Breast epithelium (tissue), 4 donors: ENCODE measurements at regions not wholly inside any gene's neighbourhood (a gene's known extent, or its start where the extent isn't known, plus 50 kb on each side); places are given as distances from the start of the nearest gene placed in this dataset.

Experiments used
- DNase-seq, 2 donors: peaks; one replicate each; pipeline ENCODE4 v3.0.0-alpha.2; 2019; ENCODE audit warnings: low spot score in 2 of 2
- H3K27ac ChIP-seq, 2 donors: fragments of 200-600 bp; sonication (generic) in 1 of 2; one replicate each; pipeline ENCODE4 v1.5.1; 2016 to 2019; ENCODE audit warnings: mild to moderate bottlenecking in 1 of 2
- H3K27me3 ChIP-seq, 2 donors: fragments of 200-600 bp; sonication (generic) in 1 of 2; one replicate each; pipeline versions ENCODE4 v1.5.1 to v1.6.0; 2017 to 2019; ENCODE audit warnings: control low read depth in 1 of 2, mild to moderate bottlenecking in 1 of 2
- H3K36me3 ChIP-seq: fragments of 200-600 bp; one replicate; pipeline ENCODE4 v1.5.1; 2019
- H3K4me1 ChIP-seq, 2 donors: fragments of 200-600 bp; sonication (generic); one replicate each; pipeline ENCODE4 v1.5.1; 2016 to 2019; ENCODE audit warnings: control low read depth in 1 of 2
- H3K4me3 ChIP-seq, 3 donors: fragments of 200-600 bp; sonication (generic); 1 replicate in 2 of 3; 2 replicates in 1 of 3; pipeline ENCODE4 v1.5.1; 2016 to 2019; ENCODE audit warnings: mild to moderate bottlenecking in 3 of 3, moderate library complexity in 2 of 3
- H3K9me3 ChIP-seq, 2 donors: fragments of 200-600 bp; sonication (generic) in 1 of 2; one replicate each; pipeline ENCODE4 v1.5.1; 2016 to 2019; ENCODE audit warnings: control low read depth in 1 of 2
- POLR2A ChIP-seq: fragments of 450-650 bp; IDR thresholded peaks from one replicate; pipeline ENCODE4 v1.6.1; 2016; ENCODE audit warnings: antibody characterized with exemption, mild to moderate bottlenecking, moderate library complexity
- POLR2AphosphoS5 ChIP-seq, 3 donors: sonication (generic); formaldehyde crosslinking; IDR thresholded peaks; one replicate each; pipeline ENCODE4 v1.6.1; 2017; ENCODE audit warnings: antibody characterized with exemption in 3 of 3
- intact Hi-C: fragments of 100-400 bp; cut with DNase I; formaldehyde crosslinking; loops from one replicate; pipeline ENCODE4 v1.15.1; 2023; ENCODE audit warnings: low total_unique reads
- TF ChIP-seq, protein P1 (sequence below), 3 donors: fragments of 450-650 bp; IDR thresholded peaks; one replicate each; pipeline ENCODE4 v1.5.1; 2016 to 2017; ENCODE audit warnings: antibody characterized with exemption in 3 of 3, mild to moderate bottlenecking in 3 of 3, moderate library complexity in 3 of 3

DNA sequence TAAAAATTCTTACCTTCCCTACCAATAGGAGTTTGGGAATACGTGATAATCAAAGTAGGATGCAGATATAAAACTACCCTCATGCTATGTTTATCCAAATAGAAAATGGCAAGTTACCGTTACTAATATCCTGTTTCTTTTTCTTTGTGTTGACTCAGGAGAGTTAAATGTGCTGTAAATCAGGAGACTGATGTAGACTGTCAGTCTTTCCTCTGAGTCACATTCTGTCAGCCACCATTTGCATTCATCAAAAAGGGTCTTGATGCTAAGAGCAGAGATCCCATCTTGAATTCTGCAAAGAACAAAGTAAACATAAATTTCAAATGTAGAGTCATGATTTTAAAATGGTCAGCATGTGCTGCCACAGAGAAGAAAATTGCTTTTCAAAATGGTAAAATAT lies 712.8 kb downstream of the SOCS6 start:
- H3K27me3 ChIP-seq: no peaks in the 10 kb centered on the region
- DNase-seq: no peak

DNA sequence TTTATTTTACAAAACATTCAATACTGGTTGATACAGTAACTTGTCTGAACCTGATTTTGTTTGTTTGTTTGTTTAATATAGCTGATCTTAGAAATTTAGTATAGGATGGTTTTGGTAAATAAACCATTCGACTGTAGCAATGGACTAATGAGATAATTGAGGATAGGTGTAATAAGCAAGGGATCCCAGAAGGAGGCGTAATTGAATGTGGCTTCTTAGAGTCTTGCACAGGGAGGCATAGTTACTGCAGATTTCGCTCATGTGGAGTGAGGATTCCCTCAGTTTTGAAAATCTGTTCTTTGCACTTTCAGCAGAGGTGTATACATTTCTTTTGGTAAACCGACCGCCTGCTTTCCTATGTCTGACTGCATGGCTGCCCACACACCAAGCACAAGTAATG lies 709.6 kb downstream of the SOCS6 start:
- no peak for DNase-seq
- no peaks in the 10 kb centered on the region for H3K4me1 ChIP-seq
- TF ChIP-seq, protein P1, sequence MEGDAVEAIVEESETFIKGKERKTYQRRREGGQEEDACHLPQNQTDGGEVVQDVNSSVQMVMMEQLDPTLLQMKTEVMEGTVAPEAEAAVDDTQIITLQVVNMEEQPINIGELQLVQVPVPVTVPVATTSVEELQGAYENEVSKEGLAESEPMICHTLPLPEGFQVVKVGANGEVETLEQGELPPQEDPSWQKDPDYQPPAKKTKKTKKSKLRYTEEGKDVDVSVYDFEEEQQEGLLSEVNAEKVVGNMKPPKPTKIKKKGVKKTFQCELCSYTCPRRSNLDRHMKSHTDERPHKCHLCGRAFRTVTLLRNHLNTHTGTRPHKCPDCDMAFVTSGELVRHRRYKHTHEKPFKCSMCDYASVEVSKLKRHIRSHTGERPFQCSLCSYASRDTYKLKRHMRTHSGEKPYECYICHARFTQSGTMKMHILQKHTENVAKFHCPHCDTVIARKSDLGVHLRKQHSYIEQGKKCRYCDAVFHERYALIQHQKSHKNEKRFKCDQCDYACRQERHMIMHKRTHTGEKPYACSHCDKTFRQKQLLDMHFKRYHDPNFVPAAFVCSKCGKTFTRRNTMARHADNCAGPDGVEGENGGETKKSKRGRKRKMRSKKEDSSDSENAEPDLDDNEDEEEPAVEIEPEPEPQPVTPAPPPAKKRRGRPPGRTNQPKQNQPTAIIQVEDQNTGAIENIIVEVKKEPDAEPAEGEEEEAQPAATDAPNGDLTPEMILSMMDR (IDR thresholded peaks at IDR 0.05): no peak
- TF ChIP-seq POLR2A: no peak
- no peak for TF ChIP-seq POLR2AphosphoS5 (IDR thresholded peaks at IDR 0.05)
- no peak overlapping the region for H3K4me3 ChIP-seq
- no peaks in the 10 kb centered on the region for H3K27me3 ChIP-seq
- H3K36me3 ChIP-seq: no peaks in the 10 kb centered on the region
- intact Hi-C loops: no loop called here
- no peak overlapping the region for H3K27ac ChIP-seq
- H3K9me3 ChIP-seq: peaks cover 0 to 3% of the 10 kb centered on the region in 2 donors

More for the DNA sequence above, 712.8 kb downstream of the SOCS6 start:
- H3K9me3 ChIP-seq: no peaks in the 10 kb centered on the region
- H3K4me1 ChIP-seq: no peaks in the 10 kb centered on the region
- no peak overlapping the region for H3K4me3 ChIP-seq
- TF ChIP-seq, protein P1 (IDR thresholded peaks at IDR 0.05): no peak
- no peak for TF ChIP-seq POLR2AphosphoS5 (IDR thresholded peaks at IDR 0.05)
- no peak for TF ChIP-seq POLR2A
- intact Hi-C loops: no loop called here
- no peak overlapping the region for H3K27ac ChIP-seq
- H3K36me3 ChIP-seq: no peaks in the 10 kb centered on the region

DNA sequence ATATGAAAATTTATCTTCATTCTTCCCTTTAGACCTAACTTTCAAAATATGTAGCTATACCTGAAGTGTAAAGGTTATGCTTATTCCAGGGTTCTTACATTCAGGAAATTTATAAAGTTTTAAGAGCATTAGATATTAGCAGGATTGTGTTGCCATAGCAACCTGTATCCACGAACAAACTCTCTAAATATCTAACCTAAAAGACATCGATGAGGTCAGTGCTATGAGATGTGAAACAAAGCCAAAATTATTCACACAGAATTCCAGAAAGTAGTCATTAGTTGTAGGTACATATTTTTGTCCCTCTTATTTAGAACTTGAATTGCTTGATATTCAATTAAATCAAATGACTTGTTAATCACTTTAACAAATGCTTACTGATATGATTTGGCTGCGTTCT lies 705.3 kb downstream of the SOCS6 start:
- no peak for TF ChIP-seq POLR2A
- no peak for TF ChIP-seq POLR2AphosphoS5 (IDR thresholded peaks at IDR 0.05)
- no peak overlapping the region for H3K4me3 ChIP-seq

DNA sequence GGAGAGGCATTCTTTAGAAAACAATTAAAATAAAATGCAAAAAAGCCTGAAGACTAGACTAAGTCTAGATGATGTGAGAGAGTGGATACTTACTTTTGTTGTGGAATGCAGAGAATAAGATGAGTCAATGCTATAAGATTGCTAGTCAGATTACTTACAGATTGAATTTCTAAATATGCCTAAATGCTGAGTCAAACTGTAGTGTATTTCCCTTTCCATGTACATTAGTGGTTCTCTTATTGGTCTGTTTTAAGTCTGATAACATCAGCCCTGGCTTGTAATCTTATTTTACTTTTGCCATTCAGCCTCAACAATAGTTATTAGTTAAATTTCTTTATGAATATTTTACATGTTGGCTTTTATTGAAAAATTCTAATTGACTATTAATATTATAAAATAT lies 702.7 kb downstream of the SOCS6 start:
- TF ChIP-seq, protein P1 (IDR thresholded peaks at IDR 0.05): no peak
- intact Hi-C loops: no loop called here
- no peaks in the 10 kb centered on the region for H3K4me1 ChIP-seq
- DNase-seq: no peak
- no peaks in the 10 kb centered on the region for H3K36me3 ChIP-seq
- peaks cover 1 to 3% of the 10 kb centered on the region in 2 donors for H3K9me3 ChIP-seq
- no peak overlapping the region for H3K4me3 ChIP-seq
- H3K27ac ChIP-seq: no peak overlapping the region
- H3K27me3 ChIP-seq: no peaks in the 10 kb centered on the region

More for the DNA sequence above, 705.3 kb downstream of the SOCS6 start:
- H3K9me3 ChIP-seq: peaks cover 0 to 3% of the 10 kb centered on the region in 2 donors
- intact Hi-C loops: no loop called here
- H3K27ac ChIP-seq: no peak overlapping the region
- no peaks in the 10 kb centered on the region for H3K36me3 ChIP-seq
- no peak for DNase-seq
- no peaks in the 10 kb centered on the region for H3K4me1 ChIP-seq
- no peaks in the 10 kb centered on the region for H3K27me3 ChIP-seq

DNA sequence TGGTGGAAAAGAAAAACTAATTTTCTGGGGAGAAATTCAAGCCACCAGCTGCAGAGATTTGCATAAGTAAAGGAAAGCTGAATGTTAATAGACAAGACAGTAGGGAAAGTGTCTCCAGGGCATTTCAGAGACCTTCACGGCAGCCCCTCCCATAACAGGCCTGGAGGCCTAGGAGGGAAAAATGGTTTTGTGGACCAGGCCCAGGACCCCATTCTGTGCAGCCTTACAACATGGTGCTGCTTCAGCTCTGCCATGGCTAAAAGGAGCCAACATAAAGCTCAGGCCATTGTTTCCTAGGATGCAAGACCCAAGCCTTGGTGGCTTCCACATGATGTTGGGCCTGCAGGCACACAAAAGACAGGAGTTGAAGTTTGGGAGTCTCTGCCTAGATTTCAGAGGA lies 697.1 kb downstream of the SOCS6 start:
- intact Hi-C loops: no loop called here
- TF ChIP-seq POLR2A: no peak
- no peak for TF ChIP-seq POLR2AphosphoS5 (IDR thresholded peaks at IDR 0.05)
- TF ChIP-seq, protein P1 (IDR thresholded peaks at IDR 0.05): no peak
- Histone ChIP-seq H3K4me3 (no peak overlapping the region), H3K27ac (no peak overlapping the region), H3K27me3 (no peaks in the 10 kb centered on the region), H3K4me1 (no peaks in the 10 kb centered on the region), H3K36me3 (no peaks in the 10 kb centered on the region), H3K9me3 (peaks cover 9 to 11% of the 10 kb centered on the region in 2 donors)
- DNase-seq: no peak

DNA sequence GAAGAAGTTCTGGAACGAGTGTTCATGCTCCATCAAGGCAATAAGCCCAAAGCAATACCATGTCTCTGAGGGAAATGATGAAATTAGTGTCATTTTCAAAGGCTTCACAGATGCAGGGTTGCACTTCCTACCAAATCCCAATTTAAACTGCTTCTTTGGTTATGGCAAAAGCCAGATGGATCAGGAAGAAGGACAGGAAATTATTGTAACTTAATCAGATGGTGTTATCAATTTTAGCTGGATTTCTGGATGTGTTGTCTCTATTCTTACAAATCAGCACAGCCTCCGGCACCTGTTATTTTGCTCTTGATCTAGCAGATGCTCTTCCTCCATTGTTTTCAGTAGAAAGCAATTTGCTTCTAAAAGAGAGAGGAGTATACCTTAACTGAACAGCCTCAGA lies 693.4 kb downstream of the SOCS6 start:
- Histone ChIP-seq H3K27me3 (no peaks in the 10 kb centered on the region), H3K4me1 (no peaks in the 10 kb centered on the region), H3K27ac (no peak overlapping the region), H3K9me3 (peaks cover 9 to 14% of the 10 kb centered on the region in 2 donors), H3K36me3 (no peaks in the 10 kb centered on the region), H3K4me3 (no peak overlapping the region)
- no peak for DNase-seq
- intact Hi-C loops: no loop called here
- TF ChIP-seq POLR2AphosphoS5 (IDR thresholded peaks at IDR 0.05) (no peak), POLR2A (no peak)
- TF ChIP-seq, protein P1 (IDR thresholded peaks at IDR 0.05): no peak
